Cardiac muscle cell (in vitro differentiated cells and primary cell): ENCODE measurements at regions not wholly inside any gene's neighbourhood (a gene's known extent, or its start where the extent isn't known, plus 50 kb on each side); places are given as distances from the start of the nearest gene placed in this dataset.
"Not testable (repeated sequence)": the region's sequence is repeated elsewhere in the genome, so short reads cannot be mapped to it uniquely, and the experiment has no call there.

ENCODE experiments used
- DNase-seq, 2 donors: peaks; one replicate each; pipeline versions ENCODE4 v3.0.0 to v3.0.0-alpha.2; 2010 to 2017; ENCODE audit warnings: low read depth in 1 of 2, low spot score in 1 of 2
- H3K27ac ChIP-seq: fragments of 200-600 bp; sonication (generic); 2 replicates; pipeline ENCODE4 v1.5.1; 2016
- H3K27me3 ChIP-seq: fragments of 200-600 bp; sonication (generic); 2 replicates; pipeline ENCODE4 v1.6.0; 2016; ENCODE audit warnings: control low read depth
- H3K36me3 ChIP-seq: fragments of 200-600 bp; sonication (generic); 2 replicates; pipeline ENCODE4 v1.5.1; 2016; ENCODE audit warnings: control low read depth
- H3K4me1 ChIP-seq: fragments of 200-600 bp; sonication (generic); 2 replicates; pipeline ENCODE4 v1.8.1; 2017; ENCODE audit warnings: low read depth, mild to moderate bottlenecking, mixed run types
- H3K4me3 ChIP-seq: fragments of 200-600 bp; sonication (generic); 2 replicates; pipeline ENCODE4 v1.5.1; 2016; ENCODE audit warnings: mild to moderate bottlenecking
- H3K9me3 ChIP-seq: fragments of 200-600 bp; sonication (generic); 2 replicates; pipeline ENCODE4 v1.5.1; 2017; ENCODE audit warnings: low read depth, mild to moderate bottlenecking, control low read depth
- TF ChIP-seq, protein P1 (sequence below): IDR thresholded peaks from 2 replicates; pipeline ENCODE4 v1.5.1; 2012; ENCODE audit warnings: low read depth, mild to moderate bottlenecking, low read length

DNA sequence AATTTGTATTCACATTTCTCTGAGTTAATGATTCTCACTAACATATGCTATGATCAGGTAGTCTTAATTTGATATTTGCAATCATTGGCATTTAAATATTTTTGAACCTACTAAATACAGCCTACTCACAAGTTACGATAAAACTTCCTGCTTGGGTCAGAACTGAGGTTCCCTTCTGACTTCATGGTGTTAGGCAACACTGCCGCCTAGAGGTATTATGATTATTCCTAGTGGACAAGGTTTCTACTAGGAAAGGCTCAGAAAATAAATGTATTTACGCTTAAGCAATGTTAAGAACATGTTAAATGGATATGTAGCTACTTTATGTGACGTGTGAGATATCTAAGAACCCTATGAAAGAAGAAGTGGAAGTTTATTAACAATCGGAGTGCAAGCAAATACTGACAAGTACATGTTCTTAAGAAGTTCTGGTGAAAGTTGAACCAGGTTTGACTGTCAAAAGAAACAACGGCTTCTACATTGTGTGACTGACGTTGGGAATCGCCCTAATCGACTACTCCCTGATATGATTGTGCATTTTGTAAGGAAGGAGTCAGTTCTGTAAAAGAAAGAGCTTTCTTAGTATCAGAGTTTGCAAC, 1395.8 kb downstream of the SLITRK5 start:
- Histone ChIP-seq H3K36me3 (no peaks in the 10 kb centered on the region), H3K9me3 (no peaks in the 10 kb centered on the region), H3K27ac (no peak overlapping the region), H3K4me1 (no peaks in the 10 kb centered on the region), H3K4me3 (no peak overlapping the region), H3K27me3 (no peaks in the 10 kb centered on the region)
- peak; percentile 38 to 75 for DNase-seq
- TF ChIP-seq, protein P1, sequence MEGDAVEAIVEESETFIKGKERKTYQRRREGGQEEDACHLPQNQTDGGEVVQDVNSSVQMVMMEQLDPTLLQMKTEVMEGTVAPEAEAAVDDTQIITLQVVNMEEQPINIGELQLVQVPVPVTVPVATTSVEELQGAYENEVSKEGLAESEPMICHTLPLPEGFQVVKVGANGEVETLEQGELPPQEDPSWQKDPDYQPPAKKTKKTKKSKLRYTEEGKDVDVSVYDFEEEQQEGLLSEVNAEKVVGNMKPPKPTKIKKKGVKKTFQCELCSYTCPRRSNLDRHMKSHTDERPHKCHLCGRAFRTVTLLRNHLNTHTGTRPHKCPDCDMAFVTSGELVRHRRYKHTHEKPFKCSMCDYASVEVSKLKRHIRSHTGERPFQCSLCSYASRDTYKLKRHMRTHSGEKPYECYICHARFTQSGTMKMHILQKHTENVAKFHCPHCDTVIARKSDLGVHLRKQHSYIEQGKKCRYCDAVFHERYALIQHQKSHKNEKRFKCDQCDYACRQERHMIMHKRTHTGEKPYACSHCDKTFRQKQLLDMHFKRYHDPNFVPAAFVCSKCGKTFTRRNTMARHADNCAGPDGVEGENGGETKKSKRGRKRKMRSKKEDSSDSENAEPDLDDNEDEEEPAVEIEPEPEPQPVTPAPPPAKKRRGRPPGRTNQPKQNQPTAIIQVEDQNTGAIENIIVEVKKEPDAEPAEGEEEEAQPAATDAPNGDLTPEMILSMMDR, result peak; percentile 56

GRCh38 chr13:89072979-89073378, 1401.8 kb downstream of the SLITRK5 start:
- no peaks in the 10 kb centered on the region for H3K4me1 ChIP-seq
- no peak overlapping the region for H3K27ac ChIP-seq
- no peak for DNase-seq
- H3K36me3 ChIP-seq, result no peaks in the 10 kb centered on the region
- H3K9me3 ChIP-seq, result no peaks in the 10 kb centered on the region
- H3K4me3 ChIP-seq, result no peak overlapping the region
- TF ChIP-seq, protein P1, result no peak
- no peaks in the 10 kb centered on the region for H3K27me3 ChIP-seq

- no peaks in the 10 kb centered on the region for H3K36me3 ChIP-seq
- no peaks in the 10 kb centered on the region for H3K4me1 ChIP-seq
- H3K27ac ChIP-seq, result no peak overlapping the region
- H3K4me3 ChIP-seq, result no peak overlapping the region
- TF ChIP-seq, protein P1, result no peak
- no peak for DNase-seq
- no peaks in the 10 kb centered on the region for H3K9me3 ChIP-seq
- no peaks in the 10 kb centered on the region for H3K27me3 ChIP-seq
These were observed 1405.5 kb downstream of the SLITRK5 start for GRCh38 chr13:89076622-89077021.

GRCh38 chr13:89082623-89083022, 1411.5 kb downstream of the SLITRK5 start:
- no peak for DNase-seq
- Histone ChIP-seq H3K4me3 (no peak overlapping the region), H3K9me3 (no peaks in the 10 kb centered on the region), H3K36me3 (no peaks in the 10 kb centered on the region), H3K4me1 (no peaks in the 10 kb centered on the region), H3K27me3 (no peaks in the 10 kb centered on the region), H3K27ac (no peak overlapping the region)
- TF ChIP-seq, protein P1, result no peak

DNA sequence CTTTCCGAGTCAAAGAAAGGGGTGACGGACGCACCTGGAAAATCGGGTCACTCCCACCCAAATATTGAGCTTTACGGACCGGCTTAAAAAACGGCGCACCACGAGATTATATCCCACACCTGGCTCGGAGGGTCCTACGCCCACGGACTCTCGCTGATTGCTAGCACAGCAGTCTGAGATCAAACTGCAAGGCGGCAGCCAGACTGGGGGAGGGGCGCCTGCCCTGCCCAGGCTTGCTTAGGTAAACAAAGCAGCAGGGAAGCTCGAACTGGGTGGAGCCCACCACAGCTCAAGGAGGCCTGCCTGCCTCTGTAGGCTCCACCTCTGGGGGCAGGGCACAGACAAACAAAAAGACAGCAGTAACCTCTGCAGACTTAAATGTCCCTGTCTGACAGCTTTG, 1416.9 kb downstream of the SLITRK5 start:
- not testable (repeated sequence) for H3K4me3 ChIP-seq, H3K27ac ChIP-seq, H3K36me3 ChIP-seq, H3K9me3 ChIP-seq, H3K4me1 ChIP-seq, H3K27me3 ChIP-seq, DNase-seq

DNA sequence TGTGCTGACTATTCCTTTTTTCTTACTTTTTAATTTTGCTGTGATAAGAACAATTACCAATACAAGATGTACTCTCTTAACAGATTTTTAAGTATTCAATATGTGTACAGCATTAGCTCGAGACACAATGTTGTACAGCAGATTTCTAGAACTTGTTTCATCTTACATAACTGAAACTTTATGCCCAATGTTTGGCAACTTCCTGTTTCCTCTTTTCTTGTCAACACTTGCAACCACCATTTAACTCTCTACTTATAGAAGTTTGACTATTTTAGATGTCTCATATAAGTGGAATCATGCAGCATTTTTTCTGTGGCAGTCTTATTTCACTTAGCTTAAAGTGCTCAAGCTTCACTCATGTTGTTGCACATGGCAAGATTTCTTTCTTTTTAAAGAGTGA, 1426.8 kb downstream of the SLITRK5 start:
- Histone ChIP-seq H3K9me3 (no peaks in the 10 kb centered on the region), H3K4me1 (no peaks in the 10 kb centered on the region), H3K27ac (no peak overlapping the region), H3K27me3 (no peaks in the 10 kb centered on the region), H3K36me3 (no peaks in the 10 kb centered on the region), H3K4me3 (no peak overlapping the region)
- no peak for DNase-seq
- TF ChIP-seq, protein P1, result no peak
